Panc1 (cell line): ENCODE measurements at regions not wholly inside any gene's neighbourhood (a gene's known extent, or its start where the extent isn't known, plus 50 kb on each side); places are given as distances from the start of the nearest gene placed in this dataset.
"Not testable (repeated sequence)": the region's sequence is repeated elsewhere in the genome, so short reads cannot be mapped to it uniquely, and the experiment has no call there.

Source experiments
- ATAC-seq: fragments of 200-7000 bp; cut with Tn5 transposase; 2 replicates; pipeline ENCODE4 v1.9.1; 2020; ENCODE audit warnings: mild to moderate bottlenecking, moderate library complexity
- BruUV-seq: library from RNA; stranded (reverse); fragments of 400-500 nt; replicated peaks from 2 replicates; lab custom pipeline; 2021; lab: Mats Ljungman, UMichigan
- CTCF ChIA-PET: fragments of 300-600 bp; sonication (Branson Sonifier 250); formaldehyde crosslinking; loops from one replicate; lab custom pipeline; 2022; ENCODE audit warnings: antibody characterized with exemption; lab: Charles Lee
- POLR2A ChIA-PET: fragments of 300-600 bp; sonication (Branson Sonifier 250); formaldehyde crosslinking; loops from one replicate; lab custom pipeline; 2022; ENCODE audit warnings: antibody characterized with exemption; lab: Charles Lee
- DNase-seq: peaks from one replicate; pipeline ENCODE4 v3.0.0-alpha.2; 2010; ENCODE audit warnings: low read depth, low spot score
- H3K27ac ChIP-seq: 2 replicates; pipeline ENCODE4 v1.5.1; 2011; ENCODE audit warnings: mild to moderate bottlenecking, low read length, inconsistent platforms
- H3K27me3 ChIP-seq: fragments of 200-500 bp; sonication (Bioruptor generic); 2 replicates; pipeline ENCODE4 v1.6.0; 2014; ENCODE audit warnings: low read length, inconsistent platforms; ENCODE audit not compliant: control insufficient read depth, insufficient read depth
- H3K36me3 ChIP-seq: fragments of 200-500 bp; sonication (Bioruptor generic); 2 replicates; pipeline ENCODE4 v1.5.1; 2014; ENCODE audit warnings: inconsistent platforms, mild to moderate bottlenecking, low read length, moderate library complexity; ENCODE audit not compliant: control insufficient read depth, insufficient read depth
- H3K4me1 ChIP-seq: 2 replicates; pipeline ENCODE4 v1.5.1; 2011; ENCODE audit warnings: inconsistent platforms, mild to moderate bottlenecking, low read length, moderate library complexity; ENCODE audit not compliant: control insufficient read depth, insufficient read depth
- H3K4me3 ChIP-seq, 2 experiments: 2 replicates each; pipeline ENCODE4 v1.5.1; 2011 to 2012; ENCODE audit warnings: low read depth in 2 of 2, low read length in 2 of 2, mild to moderate bottlenecking in 2 of 2, inconsistent platforms in 1 of 2, moderate library complexity in 1 of 2
- H3K9me3 ChIP-seq: fragments of 200-500 bp; sonication (Bioruptor generic); 2 replicates; pipeline ENCODE4 v1.5.1; 2014; ENCODE audit warnings: low read depth, mild to moderate bottlenecking, inconsistent platforms, low read length, moderate library complexity; ENCODE audit not compliant: control insufficient read depth, insufficient read depth
- POLR2AphosphoS5 ChIP-seq: IDR thresholded peaks from 2 replicates; pipeline ENCODE4 v1.6.1; 2012; ENCODE audit warnings: mild to moderate bottlenecking, low read depth, low read length, moderate library complexity
- REST ChIP-seq, 2 experiments: IDR thresholded peaks; 2 replicates each; pipeline ENCODE4 v1.6.1; 2011 to 2012; ENCODE audit warnings: low read depth in 2 of 2, control low read depth in 1 of 2, low read length in 1 of 2, mild to moderate bottlenecking in 1 of 2, moderate library complexity in 1 of 2; ENCODE audit not compliant: insufficient read depth in 1 of 2
- SIN3A ChIP-seq: IDR thresholded peaks from 2 replicates; pipeline ENCODE4 v1.6.1; 2012; ENCODE audit warnings: low read depth, mild to moderate bottlenecking, low read length, moderate library complexity, borderline replicate concordance; ENCODE audit not compliant: insufficient read depth
- TCF7L2 ChIP-seq: IDR thresholded peaks from 2 replicates; pipeline ENCODE4 v1.6.1; 2011; ENCODE audit warnings: mild to moderate bottlenecking, low read depth, low read length, inconsistent platforms
- in situ Hi-C: cut with HindIII; loops from 2 replicates; pipeline ENCODE4 v1.10.0; 2016; ENCODE audit warnings: low sequenced_read_pairs, low pct_unique_long_range_greater_than_20kb
- intact Hi-C: fragments of 100-400 bp; cut with micrococcal nuclease; formaldehyde crosslinking; loops from one replicate; pipeline ENCODE4 v1.10.0; 2022; ENCODE audit not compliant: unreplicated experiment
- TF ChIP-seq, protein P1 (sequence below): fragments of 450-650 bp; IDR thresholded peaks from 2 replicates; pipeline ENCODE4 v1.5.1; 2017; ENCODE audit warnings: mild to moderate bottlenecking

DNA sequence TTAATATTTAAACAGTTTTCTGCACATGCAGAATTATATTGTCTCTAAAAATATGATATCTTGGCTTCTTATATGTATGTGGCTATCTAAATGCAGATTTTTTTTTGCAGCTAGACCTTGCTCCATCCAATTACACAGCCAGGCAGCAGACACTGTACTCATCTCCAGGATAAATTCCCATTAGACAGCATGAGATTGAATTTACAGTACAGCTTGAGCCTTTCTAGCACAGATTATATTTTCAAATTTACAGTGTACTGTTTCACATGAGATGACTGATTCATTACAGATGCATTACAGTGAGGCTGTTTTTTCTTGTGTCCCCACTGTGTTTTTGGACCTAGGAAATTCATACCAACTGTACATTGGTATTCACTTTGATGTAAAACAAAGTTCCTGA is 134.9 kb downstream of the OTOL1 start:
- TF ChIP-seq POLR2AphosphoS5, result no peak
- TF ChIP-seq REST (IDR thresholded peaks at IDR 0.05; ENCODE audit: insufficient read depth in 1 of 2, low read depth in 2 of 2, low read length in 1 of 2), result no peak
- TF ChIP-seq SIN3A, result no peak
- TF ChIP-seq, protein P1, sequence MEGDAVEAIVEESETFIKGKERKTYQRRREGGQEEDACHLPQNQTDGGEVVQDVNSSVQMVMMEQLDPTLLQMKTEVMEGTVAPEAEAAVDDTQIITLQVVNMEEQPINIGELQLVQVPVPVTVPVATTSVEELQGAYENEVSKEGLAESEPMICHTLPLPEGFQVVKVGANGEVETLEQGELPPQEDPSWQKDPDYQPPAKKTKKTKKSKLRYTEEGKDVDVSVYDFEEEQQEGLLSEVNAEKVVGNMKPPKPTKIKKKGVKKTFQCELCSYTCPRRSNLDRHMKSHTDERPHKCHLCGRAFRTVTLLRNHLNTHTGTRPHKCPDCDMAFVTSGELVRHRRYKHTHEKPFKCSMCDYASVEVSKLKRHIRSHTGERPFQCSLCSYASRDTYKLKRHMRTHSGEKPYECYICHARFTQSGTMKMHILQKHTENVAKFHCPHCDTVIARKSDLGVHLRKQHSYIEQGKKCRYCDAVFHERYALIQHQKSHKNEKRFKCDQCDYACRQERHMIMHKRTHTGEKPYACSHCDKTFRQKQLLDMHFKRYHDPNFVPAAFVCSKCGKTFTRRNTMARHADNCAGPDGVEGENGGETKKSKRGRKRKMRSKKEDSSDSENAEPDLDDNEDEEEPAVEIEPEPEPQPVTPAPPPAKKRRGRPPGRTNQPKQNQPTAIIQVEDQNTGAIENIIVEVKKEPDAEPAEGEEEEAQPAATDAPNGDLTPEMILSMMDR, result no peak
- TF ChIP-seq TCF7L2, result no peak
- Histone ChIP-seq H3K36me3 (no peaks in the 10 kb centered on the region), H3K4me1 (no peaks in the 10 kb centered on the region), H3K9me3 (no peaks in the 10 kb centered on the region), H3K4me3 (no peak overlapping the region), H3K27me3 (no peaks in the 10 kb centered on the region), H3K27ac (no peak overlapping the region)
- in situ Hi-C loops, result no loop called here
- no peak for DNase-seq
- ATAC-seq, result no peak
- POLR2A ChIA-PET, result no interaction called here
- intact Hi-C loops, result no loop called here
- CTCF ChIA-PET, result no interaction called here
- no TSS peak for BruUV-seq

- intact Hi-C loops, result no loop called here
- no peak overlapping the region for H3K27ac ChIP-seq
- no peaks in the 10 kb centered on the region for H3K36me3 ChIP-seq
- ATAC-seq (no peak), DNase-seq (no peak)
- H3K4me1 ChIP-seq, result no peaks in the 10 kb centered on the region
- H3K27me3 ChIP-seq, result no peaks in the 10 kb centered on the region
- no peaks in the 10 kb centered on the region for H3K9me3 ChIP-seq
- TF ChIP-seq, protein P1, result no peak
- TF ChIP-seq TCF7L2 (no peak), REST (IDR thresholded peaks at IDR 0.05; ENCODE audit: insufficient read depth in 1 of 2, low read depth in 2 of 2, low read length in 1 of 2) (no peak), POLR2AphosphoS5 (no peak), SIN3A (no peak)
- BruUV-seq, result no TSS peak
- no peak overlapping the region for H3K4me3 ChIP-seq
- ChIA-PET POLR2A (no interaction called here), CTCF (no interaction called here)
- in situ Hi-C loops, result no loop called here
Observed at GRCh38 chr3:161637559-161637958, 141.0 kb downstream of the OTOL1 start.

DNA sequence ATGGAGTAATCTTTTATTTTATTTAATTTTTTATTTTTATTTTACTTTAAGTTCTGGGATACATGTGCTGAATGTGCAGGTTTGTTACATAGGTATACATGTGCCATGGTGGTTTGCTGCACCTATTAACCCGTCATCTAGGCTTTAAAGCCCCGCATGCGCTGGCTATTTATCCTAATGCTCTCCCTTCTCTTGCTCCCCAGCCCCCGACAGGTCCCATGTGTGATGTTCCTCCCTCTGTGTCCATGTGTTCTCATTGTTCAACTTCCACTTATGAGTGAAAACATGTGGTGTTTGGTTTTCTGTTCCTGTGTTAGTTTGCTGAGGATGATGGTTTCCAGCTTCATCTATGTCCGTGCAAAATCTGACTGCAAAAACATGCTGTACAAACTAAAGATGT is 142.5 kb downstream of the OTOL1 start:
- DNase-seq, H3K4me3 ChIP-seq, CTCF ChIA-PET, POLR2A ChIA-PET, H3K27me3 ChIP-seq, H3K9me3 ChIP-seq, intact Hi-C loops, in situ Hi-C loops, ATAC-seq, BruUV-seq, H3K27ac ChIP-seq, H3K36me3 ChIP-seq, H3K4me1 ChIP-seq: not testable (repeated sequence)
